PFSK-1 (cell line): ENCODE measurements at regions not wholly inside any gene's neighbourhood (a gene's known extent, or its start where the extent isn't known, plus 50 kb on each side); places are given as distances from the start of the nearest gene placed in this dataset.

Experiments
- POLR2AphosphoS5 ChIP-seq: IDR thresholded peaks from 2 replicates; pipeline ENCODE4 v1.6.1; 2012; ENCODE audit warnings: low read depth, mild to moderate bottlenecking, control low read depth, low read length, moderate library complexity
- SIN3A ChIP-seq: IDR thresholded peaks from 2 replicates; pipeline ENCODE4 v1.6.1; 2012; ENCODE audit warnings: mild to moderate bottlenecking, low read length, moderate library complexity, borderline replicate concordance; ENCODE audit not compliant: insufficient read depth
- TAF1 ChIP-seq: IDR thresholded peaks from 2 replicates; pipeline ENCODE4 v1.6.1; 2012; ENCODE audit warnings: low read length, control low read depth, borderline replicate concordance; ENCODE audit not compliant: insufficient read depth
- TF ChIP-seq, protein P1 (sequence below), 2 experiments: IDR thresholded peaks; 2 replicates each; pipeline versions ENCODE4 v1.6.1 to v1.8.0; 2011 to 2012; ENCODE audit warnings: low read depth in 2 of 2, low read length in 2 of 2, control low read depth in 1 of 2, inconsistent platforms in 1 of 2, mild to moderate bottlenecking in 1 of 2, moderate library complexity in 1 of 2; ENCODE audit not compliant: insufficient read depth in 1 of 2

GRCh38 chr18:29154196-29154757 is 977.3 kb upstream of the CDH2 start:
- TF ChIP-seq POLR2AphosphoS5: no peak
- no peak for TF ChIP-seq SIN3A
- no peak for TF ChIP-seq TAF1
- TF ChIP-seq, protein P1, sequence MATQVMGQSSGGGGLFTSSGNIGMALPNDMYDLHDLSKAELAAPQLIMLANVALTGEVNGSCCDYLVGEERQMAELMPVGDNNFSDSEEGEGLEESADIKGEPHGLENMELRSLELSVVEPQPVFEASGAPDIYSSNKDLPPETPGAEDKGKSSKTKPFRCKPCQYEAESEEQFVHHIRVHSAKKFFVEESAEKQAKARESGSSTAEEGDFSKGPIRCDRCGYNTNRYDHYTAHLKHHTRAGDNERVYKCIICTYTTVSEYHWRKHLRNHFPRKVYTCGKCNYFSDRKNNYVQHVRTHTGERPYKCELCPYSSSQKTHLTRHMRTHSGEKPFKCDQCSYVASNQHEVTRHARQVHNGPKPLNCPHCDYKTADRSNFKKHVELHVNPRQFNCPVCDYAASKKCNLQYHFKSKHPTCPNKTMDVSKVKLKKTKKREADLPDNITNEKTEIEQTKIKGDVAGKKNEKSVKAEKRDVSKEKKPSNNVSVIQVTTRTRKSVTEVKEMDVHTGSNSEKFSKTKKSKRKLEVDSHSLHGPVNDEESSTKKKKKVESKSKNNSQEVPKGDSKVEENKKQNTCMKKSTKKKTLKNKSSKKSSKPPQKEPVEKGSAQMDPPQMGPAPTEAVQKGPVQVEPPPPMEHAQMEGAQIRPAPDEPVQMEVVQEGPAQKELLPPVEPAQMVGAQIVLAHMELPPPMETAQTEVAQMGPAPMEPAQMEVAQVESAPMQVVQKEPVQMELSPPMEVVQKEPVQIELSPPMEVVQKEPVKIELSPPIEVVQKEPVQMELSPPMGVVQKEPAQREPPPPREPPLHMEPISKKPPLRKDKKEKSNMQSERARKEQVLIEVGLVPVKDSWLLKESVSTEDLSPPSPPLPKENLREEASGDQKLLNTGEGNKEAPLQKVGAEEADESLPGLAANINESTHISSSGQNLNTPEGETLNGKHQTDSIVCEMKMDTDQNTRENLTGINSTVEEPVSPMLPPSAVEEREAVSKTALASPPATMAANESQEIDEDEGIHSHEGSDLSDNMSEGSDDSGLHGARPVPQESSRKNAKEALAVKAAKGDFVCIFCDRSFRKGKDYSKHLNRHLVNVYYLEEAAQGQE (IDR thresholded peaks at IDR 0.05; ENCODE audit: insufficient read depth in 1 of 2, low read depth in 2 of 2, low read length in 2 of 2): no peak
